SK-N-SH treated with all-trans-retinoic acid at 6 μM for 48 hours (cell line): ENCODE measurements at regions not wholly inside any gene's neighbourhood (a gene's known extent, or its start where the extent isn't known, plus 50 kb on each side); places are given as distances from the start of the nearest gene placed in this dataset.

Experiments
- ATAC-seq: fragments of 200-7000 bp; cut with Tn5 transposase; 3 replicates; pipeline ENCODE4 v1.9.1; 2020; ENCODE audit warnings: mild to moderate bottlenecking, moderate library complexity
- ARNTL ChIP-seq: fragments of 450-650 bp; formaldehyde crosslinking; IDR thresholded peaks from 2 replicates; pipeline ENCODE4 v1.5.0; 2020; ENCODE audit warnings: low read depth, mild to moderate bottlenecking, moderate library complexity, borderline replicate concordance
- BACH2 ChIP-seq: fragments of 250-450 bp; sonication (Bioruptor Pico); IDR thresholded peaks from 2 replicates; pipeline ENCODE4 v1.9.0; 2021; ENCODE audit warnings: mild to moderate bottlenecking, borderline replicate concordance
- CREB5 ChIP-seq: fragments of 250-450 bp; sonication (Bioruptor Pico); IDR thresholded peaks from 2 replicates; pipeline ENCODE4 v1.5.1; 2020; ENCODE audit warnings: low read depth, mild to moderate bottlenecking, moderate library complexity
- CSDC2 ChIP-seq: fragments of 250-450 bp; sonication (Bioruptor Pico); IDR thresholded peaks from 2 replicates; pipeline ENCODE4 v1.5.0; 2020; ENCODE audit warnings: mild to moderate bottlenecking, moderate library complexity
- CSRNP3 ChIP-seq: fragments of 250-450 bp; sonication (Bioruptor Pico); IDR thresholded peaks from 2 replicates; pipeline ENCODE4 v1.5.1; 2021; ENCODE audit warnings: mild to moderate bottlenecking, moderate library complexity
- ESRRG ChIP-seq: fragments of 250-450 bp; sonication (Bioruptor Pico); IDR thresholded peaks from 2 replicates; pipeline ENCODE4 v1.6.1; 2021; ENCODE audit warnings: mild to moderate bottlenecking
- GLIS3 ChIP-seq: fragments of 250-450 bp; sonication (Bioruptor Pico); IDR thresholded peaks from 2 replicates; pipeline ENCODE4 v1.5.0; 2020; ENCODE audit warnings: mild to moderate bottlenecking, moderate library complexity
- ISL1 ChIP-seq: fragments of 250-450 bp; sonication (Bioruptor Pico); IDR thresholded peaks from 2 replicates; pipeline ENCODE4 v2.1.2; 2022; ENCODE audit warnings: mild to moderate bottlenecking, moderate library complexity
- OSR1 ChIP-seq: fragments of 250-450 bp; sonication (Bioruptor Pico); IDR thresholded peaks from 2 replicates; pipeline ENCODE4 v1.8.0; 2022; ENCODE audit warnings: moderate library complexity, mild to moderate bottlenecking, inconsistent platforms
- PATZ1 ChIP-seq: fragments of 250-450 bp; sonication (Bioruptor Pico); IDR thresholded peaks from 2 replicates; pipeline ENCODE4 v1.8.0; 2020; ENCODE audit warnings: mild to moderate bottlenecking, moderate library complexity, borderline replicate concordance
- POU6F1 ChIP-seq: fragments of 250-450 bp; sonication (Bioruptor Pico); IDR thresholded peaks from 2 replicates; pipeline ENCODE4 v1.8.0; 2021; ENCODE audit warnings: low read depth, mild to moderate bottlenecking, moderate library complexity, borderline replicate concordance
- PPARA ChIP-seq: fragments of 250-450 bp; sonication (Bioruptor Pico); IDR thresholded peaks from 2 replicates; pipeline ENCODE4 v1.5.0; 2020; ENCODE audit warnings: mild to moderate bottlenecking, borderline replicate concordance
- RARB ChIP-seq: fragments of 250-450 bp; sonication (Bioruptor Pico); IDR thresholded peaks from 2 replicates; pipeline ENCODE4 v1.8.0; 2021; ENCODE audit warnings: mild to moderate bottlenecking, moderate library complexity
- SNAI2 ChIP-seq: fragments of 250-450 bp; sonication (Bioruptor Pico); IDR thresholded peaks from 2 replicates; pipeline ENCODE4 v1.5.0; 2020; ENCODE audit warnings: mild to moderate bottlenecking, moderate library complexity
- TCF4 ChIP-seq: fragments of 250-450 bp; sonication (Bioruptor Pico); IDR thresholded peaks from 2 replicates; pipeline ENCODE4 v1.8.0; 2021; ENCODE audit warnings: mild to moderate bottlenecking, moderate library complexity, borderline replicate concordance
- TOX ChIP-seq: fragments of 250-450 bp; sonication (Bioruptor Pico); IDR thresholded peaks from 2 replicates; pipeline ENCODE4 v1.8.0; 2021; ENCODE audit warnings: mild to moderate bottlenecking, moderate library complexity, borderline replicate concordance
- TSHZ2 ChIP-seq: fragments of 250-450 bp; sonication (Bioruptor Pico); IDR thresholded peaks from 2 replicates; pipeline ENCODE4 v1.5.0; 2020; ENCODE audit warnings: mild to moderate bottlenecking, moderate library complexity
- ZFP3 ChIP-seq: fragments of 250-450 bp; sonication (Bioruptor Pico); IDR thresholded peaks from 2 replicates; pipeline ENCODE4 v1.5.0; 2020; ENCODE audit warnings: mild to moderate bottlenecking, moderate library complexity
- ZFP30 ChIP-seq: fragments of 450-650 bp; formaldehyde crosslinking; IDR thresholded peaks from 2 replicates; pipeline ENCODE4 v1.5.0; 2022; ENCODE audit warnings: mild to moderate bottlenecking, moderate library complexity
- ZNF70 ChIP-seq: fragments of 450-650 bp; formaldehyde crosslinking; IDR thresholded peaks from 2 replicates; pipeline ENCODE4 v1.5.0; 2020; ENCODE audit warnings: mild to moderate bottlenecking, moderate library complexity
- ZNF8 ChIP-seq: fragments of 450-650 bp; formaldehyde crosslinking; IDR thresholded peaks from 2 replicates; pipeline ENCODE4 v1.5.0; 2020; ENCODE audit warnings: mild to moderate bottlenecking, moderate library complexity

GRCh38 chr9:108475813-108476212 is 380.0 kb downstream of the ACTL7B start:
- ATAC-seq: no peak
- no peak for TF ChIP-seq ZFP3
- no peak for TF ChIP-seq BACH2 (CRISPR knock-in tag)
- no peak for TF ChIP-seq CSRNP3
- no peak for TF ChIP-seq PATZ1 (CRISPR knock-in tag)

- TF ChIP-seq OSR1 (CRISPR knock-in tag) (no peak), BACH2 (CRISPR knock-in tag) (no peak), RARB (no peak), ARNTL (CRISPR knock-in tag) (no peak), ZNF8 (CRISPR knock-in tag) (no peak), POU6F1 (CRISPR knock-in tag) (no peak), TOX (CRISPR knock-in tag) (no peak), PPARA (CRISPR knock-in tag) (no peak), ISL1 (CRISPR knock-in tag) (no peak), GLIS3 (CRISPR knock-in tag) (no peak), SNAI2 (CRISPR knock-in tag) (no peak)
- no peak for ATAC-seq
These were observed 381.4 kb downstream of the ACTL7B start for GRCh38 chr9:108474356-108474755.

- peak; percentile 45 for ATAC-seq
- TF ChIP-seq PATZ1 (CRISPR knock-in tag) (no peak), ZFP3 (no peak), ESRRG (CRISPR knock-in tag) (no peak), RARB (no peak), POU6F1 (CRISPR knock-in tag) (no peak), CSRNP3 (no peak), ZNF70 (CRISPR knock-in tag) (no peak), CSDC2 (CRISPR knock-in tag) (no peak), TSHZ2 (CRISPR knock-in tag) (no peak), ISL1 (CRISPR knock-in tag) (no peak), CREB5 (CRISPR knock-in tag) (no peak), TCF4 (CRISPR knock-in tag) (no peak), ZFP30 (no peak), OSR1 (CRISPR knock-in tag) (no peak), TOX (CRISPR knock-in tag) (no peak)
These were observed 382.3 kb downstream of the ACTL7B start for GRCh38 chr9:108473209-108474112.
